SK-N-SH treated with all-trans-retinoic acid at 6 μM for 48 hours (cell line): ENCODE measurements at regions not wholly inside any gene's neighbourhood (a gene's known extent, or its start where the extent isn't known, plus 50 kb on each side); places are given as distances from the start of the nearest gene placed in this dataset.

Source experiments
- ATAC-seq: fragments of 200-7000 bp; cut with Tn5 transposase; 3 replicates; pipeline ENCODE4 v1.9.1; 2020; ENCODE audit warnings: mild to moderate bottlenecking, moderate library complexity
- ARNTL ChIP-seq: fragments of 450-650 bp; formaldehyde crosslinking; IDR thresholded peaks from 2 replicates; pipeline ENCODE4 v1.5.0; 2020; ENCODE audit warnings: low read depth, mild to moderate bottlenecking, moderate library complexity, borderline replicate concordance
- BACH2 ChIP-seq: fragments of 250-450 bp; sonication (Bioruptor Pico); IDR thresholded peaks from 2 replicates; pipeline ENCODE4 v1.9.0; 2021; ENCODE audit warnings: mild to moderate bottlenecking, borderline replicate concordance
- CSDC2 ChIP-seq: fragments of 250-450 bp; sonication (Bioruptor Pico); IDR thresholded peaks from 2 replicates; pipeline ENCODE4 v1.5.0; 2020; ENCODE audit warnings: mild to moderate bottlenecking, moderate library complexity
- ESRRG ChIP-seq: fragments of 250-450 bp; sonication (Bioruptor Pico); IDR thresholded peaks from 2 replicates; pipeline ENCODE4 v1.6.1; 2021; ENCODE audit warnings: mild to moderate bottlenecking
- ISL1 ChIP-seq: fragments of 250-450 bp; sonication (Bioruptor Pico); IDR thresholded peaks from 2 replicates; pipeline ENCODE4 v2.1.2; 2022; ENCODE audit warnings: mild to moderate bottlenecking, moderate library complexity
- OSR1 ChIP-seq: fragments of 250-450 bp; sonication (Bioruptor Pico); IDR thresholded peaks from 2 replicates; pipeline ENCODE4 v1.8.0; 2022; ENCODE audit warnings: moderate library complexity, mild to moderate bottlenecking, inconsistent platforms
- POU6F1 ChIP-seq: fragments of 250-450 bp; sonication (Bioruptor Pico); IDR thresholded peaks from 2 replicates; pipeline ENCODE4 v1.8.0; 2021; ENCODE audit warnings: low read depth, mild to moderate bottlenecking, moderate library complexity, borderline replicate concordance
- PPARA ChIP-seq: fragments of 250-450 bp; sonication (Bioruptor Pico); IDR thresholded peaks from 2 replicates; pipeline ENCODE4 v1.5.0; 2020; ENCODE audit warnings: mild to moderate bottlenecking, borderline replicate concordance
- RARB ChIP-seq: fragments of 250-450 bp; sonication (Bioruptor Pico); IDR thresholded peaks from 2 replicates; pipeline ENCODE4 v1.8.0; 2021; ENCODE audit warnings: mild to moderate bottlenecking, moderate library complexity
- SNAI2 ChIP-seq: fragments of 250-450 bp; sonication (Bioruptor Pico); IDR thresholded peaks from 2 replicates; pipeline ENCODE4 v1.5.0; 2020; ENCODE audit warnings: mild to moderate bottlenecking, moderate library complexity
- TOX ChIP-seq: fragments of 250-450 bp; sonication (Bioruptor Pico); IDR thresholded peaks from 2 replicates; pipeline ENCODE4 v1.8.0; 2021; ENCODE audit warnings: mild to moderate bottlenecking, moderate library complexity, borderline replicate concordance
- ZC3H10 ChIP-seq: fragments of 250-450 bp; sonication (Bioruptor Pico); IDR thresholded peaks from 2 replicates; pipeline ENCODE4 v1.5.1; 2021; ENCODE audit warnings: mild to moderate bottlenecking, moderate library complexity
- ZFP3 ChIP-seq: fragments of 250-450 bp; sonication (Bioruptor Pico); IDR thresholded peaks from 2 replicates; pipeline ENCODE4 v1.5.0; 2020; ENCODE audit warnings: mild to moderate bottlenecking, moderate library complexity
- ZNF565 ChIP-seq: fragments of 450-650 bp; formaldehyde crosslinking; conservative IDR thresholded peaks from 2 replicates; pipeline ENCODE4 v1.5.0; 2020; ENCODE audit warnings: low read depth, mild to moderate bottlenecking, moderate library complexity
- ZNF70 ChIP-seq: fragments of 450-650 bp; formaldehyde crosslinking; IDR thresholded peaks from 2 replicates; pipeline ENCODE4 v1.5.0; 2020; ENCODE audit warnings: mild to moderate bottlenecking, moderate library complexity
- ZNF8 ChIP-seq: fragments of 450-650 bp; formaldehyde crosslinking; IDR thresholded peaks from 2 replicates; pipeline ENCODE4 v1.5.0; 2020; ENCODE audit warnings: mild to moderate bottlenecking, moderate library complexity
- TF ChIP-seq, protein P1 (sequence below): fragments of 250-450 bp; sonication (Bioruptor Pico); IDR thresholded peaks from 2 replicates; pipeline ENCODE4 v1.8.0; 2020; ENCODE audit warnings: mild to moderate bottlenecking, moderate library complexity, borderline replicate concordance
- TF ChIP-seq, protein P2 (sequence below): fragments of 250-450 bp; sonication (Bioruptor Pico); IDR thresholded peaks from 2 replicates; pipeline ENCODE4 v1.5.1; 2021; ENCODE audit warnings: mild to moderate bottlenecking, moderate library complexity
- TF ChIP-seq, protein P3 (sequence below): fragments of 250-450 bp; sonication (Bioruptor Pico); IDR thresholded peaks from 2 replicates; pipeline ENCODE4 v1.5.1; 2020; ENCODE audit warnings: low read depth, mild to moderate bottlenecking, moderate library complexity
- TF ChIP-seq, protein P4 (sequence below): fragments of 250-450 bp; sonication (Bioruptor Pico); IDR thresholded peaks from 2 replicates; pipeline ENCODE4 v1.5.0; 2020; ENCODE audit warnings: mild to moderate bottlenecking, moderate library complexity

DNA sequence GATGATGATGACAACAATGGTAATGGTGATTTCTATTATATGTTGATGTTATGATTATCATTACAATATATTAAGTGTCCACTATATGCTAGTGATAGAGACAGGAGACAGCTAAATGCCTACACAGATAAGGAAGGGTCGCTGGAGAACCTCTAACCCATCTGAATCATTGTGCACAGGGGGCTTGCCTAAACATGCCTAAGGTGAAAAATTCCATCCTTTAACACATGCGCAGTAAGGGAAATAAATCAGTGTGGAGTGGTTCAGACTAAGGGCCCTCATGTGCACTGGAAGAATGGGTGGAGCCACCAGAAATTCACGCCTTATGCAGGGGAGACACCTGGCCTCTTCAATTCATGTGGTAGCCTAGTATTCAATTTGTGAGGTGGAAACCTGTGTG lies 120.4 kb downstream of the TPBG start:
- no peak for ATAC-seq
- TF ChIP-seq ARNTL (CRISPR knock-in tag), result no peak
- TF ChIP-seq TOX (CRISPR knock-in tag), result no peak
- no peak for TF ChIP-seq POU6F1 (CRISPR knock-in tag)
- TF ChIP-seq, protein P1, sequence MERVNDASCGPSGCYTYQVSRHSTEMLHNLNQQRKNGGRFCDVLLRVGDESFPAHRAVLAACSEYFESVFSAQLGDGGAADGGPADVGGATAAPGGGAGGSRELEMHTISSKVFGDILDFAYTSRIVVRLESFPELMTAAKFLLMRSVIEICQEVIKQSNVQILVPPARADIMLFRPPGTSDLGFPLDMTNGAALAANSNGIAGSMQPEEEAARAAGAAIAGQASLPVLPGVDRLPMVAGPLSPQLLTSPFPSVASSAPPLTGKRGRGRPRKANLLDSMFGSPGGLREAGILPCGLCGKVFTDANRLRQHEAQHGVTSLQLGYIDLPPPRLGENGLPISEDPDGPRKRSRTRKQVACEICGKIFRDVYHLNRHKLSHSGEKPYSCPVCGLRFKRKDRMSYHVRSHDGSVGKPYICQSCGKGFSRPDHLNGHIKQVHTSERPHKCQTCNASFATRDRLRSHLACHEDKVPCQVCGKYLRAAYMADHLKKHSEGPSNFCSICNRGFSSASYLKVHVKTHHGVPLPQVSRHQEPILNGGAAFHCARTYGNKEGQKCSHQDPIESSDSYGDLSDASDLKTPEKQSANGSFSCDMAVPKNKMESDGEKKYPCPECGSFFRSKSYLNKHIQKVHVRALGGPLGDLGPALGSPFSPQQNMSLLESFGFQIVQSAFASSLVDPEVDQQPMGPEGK (CRISPR knock-in tag), result no peak
- TF ChIP-seq ISL1 (CRISPR knock-in tag), result no peak
- no peak for TF ChIP-seq ZNF565 (CRISPR knock-in tag)
- TF ChIP-seq, protein P2, sequence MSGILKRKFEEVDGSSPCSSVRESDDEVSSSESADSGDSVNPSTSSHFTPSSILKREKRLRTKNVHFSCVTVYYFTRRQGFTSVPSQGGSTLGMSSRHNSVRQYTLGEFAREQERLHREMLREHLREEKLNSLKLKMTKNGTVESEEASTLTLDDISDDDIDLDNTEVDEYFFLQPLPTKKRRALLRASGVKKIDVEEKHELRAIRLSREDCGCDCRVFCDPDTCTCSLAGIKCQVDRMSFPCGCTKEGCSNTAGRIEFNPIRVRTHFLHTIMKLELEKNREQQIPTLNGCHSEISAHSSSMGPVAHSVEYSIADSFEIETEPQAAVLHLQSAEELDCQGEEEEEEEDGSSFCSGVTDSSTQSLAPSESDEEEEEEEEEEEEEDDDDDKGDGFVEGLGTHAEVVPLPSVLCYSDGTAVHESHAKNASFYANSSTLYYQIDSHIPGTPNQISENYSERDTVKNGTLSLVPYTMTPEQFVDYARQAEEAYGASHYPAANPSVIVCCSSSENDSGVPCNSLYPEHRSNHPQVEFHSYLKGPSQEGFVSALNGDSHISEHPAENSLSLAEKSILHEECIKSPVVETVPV (CRISPR knock-in tag), result no peak
- TF ChIP-seq SNAI2, result no peak
- no peak for TF ChIP-seq ZNF70 (CRISPR knock-in tag)
- no peak for TF ChIP-seq RARB (CRISPR knock-in tag)
- no peak for TF ChIP-seq ZFP3 (CRISPR knock-in tag)
- no peak for TF ChIP-seq ESRRG (CRISPR knock-in tag)
- TF ChIP-seq PPARA, result no peak
- TF ChIP-seq BACH2 (CRISPR knock-in tag), result no peak
- TF ChIP-seq, protein P3, sequence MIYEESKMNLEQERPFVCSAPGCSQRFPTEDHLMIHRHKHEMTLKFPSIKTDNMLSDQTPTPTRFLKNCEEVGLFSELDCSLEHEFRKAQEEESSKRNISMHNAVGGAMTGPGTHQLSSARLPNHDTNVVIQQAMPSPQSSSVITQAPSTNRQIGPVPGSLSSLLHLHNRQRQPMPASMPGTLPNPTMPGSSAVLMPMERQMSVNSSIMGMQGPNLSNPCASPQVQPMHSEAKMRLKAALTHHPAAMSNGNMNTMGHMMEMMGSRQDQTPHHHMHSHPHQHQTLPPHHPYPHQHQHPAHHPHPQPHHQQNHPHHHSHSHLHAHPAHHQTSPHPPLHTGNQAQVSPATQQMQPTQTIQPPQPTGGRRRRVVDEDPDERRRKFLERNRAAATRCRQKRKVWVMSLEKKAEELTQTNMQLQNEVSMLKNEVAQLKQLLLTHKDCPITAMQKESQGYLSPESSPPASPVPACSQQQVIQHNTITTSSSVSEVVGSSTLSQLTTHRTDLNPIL (CRISPR knock-in tag), result no peak
- TF ChIP-seq ZNF8 (CRISPR knock-in tag), result no peak
- no peak for TF ChIP-seq OSR1 (CRISPR knock-in tag)
- no peak for TF ChIP-seq ZC3H10 (CRISPR knock-in tag)

DNA sequence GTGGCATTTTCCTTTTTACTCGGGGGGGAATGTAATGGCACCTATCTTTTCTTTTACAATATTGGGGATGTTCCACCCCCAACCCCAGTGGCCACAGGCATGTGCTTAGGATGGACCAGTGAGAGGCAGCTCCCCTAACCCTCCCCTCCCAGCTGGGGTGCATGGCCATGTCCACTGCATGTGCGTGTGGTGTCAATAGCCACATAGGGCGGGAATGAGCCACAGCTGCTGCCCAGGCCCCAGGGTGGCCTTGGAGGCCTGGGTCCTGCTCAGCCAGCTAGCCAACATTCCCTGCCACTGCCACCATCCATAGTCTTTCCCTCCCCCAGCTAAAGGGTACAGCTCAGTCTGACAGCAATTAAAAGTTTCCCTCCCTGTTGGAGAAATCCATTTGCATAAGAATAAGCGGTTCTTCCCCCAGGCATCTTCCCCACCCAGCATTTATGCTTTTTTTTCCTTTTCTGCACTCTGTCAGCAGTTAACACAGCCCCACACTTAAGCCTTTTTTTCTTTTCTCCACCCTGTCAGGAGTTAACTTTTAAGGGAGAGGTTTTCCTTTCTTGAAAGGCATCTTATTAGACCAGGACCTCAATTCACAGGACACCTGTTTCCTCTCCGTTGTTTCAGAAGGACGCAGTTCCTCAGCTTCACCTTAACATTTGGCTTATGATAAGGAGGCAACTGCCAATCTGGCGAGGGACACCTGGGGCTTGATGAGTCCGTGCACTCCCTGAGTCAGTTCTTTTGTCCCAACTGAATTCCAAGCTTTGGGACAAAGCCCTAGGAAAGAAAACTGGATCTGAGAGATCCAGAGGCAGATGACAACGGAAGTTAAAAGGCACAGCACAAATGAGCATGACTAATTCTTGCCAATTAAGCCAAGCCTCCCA lies 121.4 kb downstream of the TPBG start:
- TF ChIP-seq PPARA, result no peak
- no peak for TF ChIP-seq ZNF565 (CRISPR knock-in tag)
- TF ChIP-seq, protein P1 (CRISPR knock-in tag), result no peak
- TF ChIP-seq, protein P2 (CRISPR knock-in tag), result no peak
- no peak for TF ChIP-seq SNAI2
- TF ChIP-seq ISL1 (CRISPR knock-in tag), result no peak
- TF ChIP-seq, protein P4, sequence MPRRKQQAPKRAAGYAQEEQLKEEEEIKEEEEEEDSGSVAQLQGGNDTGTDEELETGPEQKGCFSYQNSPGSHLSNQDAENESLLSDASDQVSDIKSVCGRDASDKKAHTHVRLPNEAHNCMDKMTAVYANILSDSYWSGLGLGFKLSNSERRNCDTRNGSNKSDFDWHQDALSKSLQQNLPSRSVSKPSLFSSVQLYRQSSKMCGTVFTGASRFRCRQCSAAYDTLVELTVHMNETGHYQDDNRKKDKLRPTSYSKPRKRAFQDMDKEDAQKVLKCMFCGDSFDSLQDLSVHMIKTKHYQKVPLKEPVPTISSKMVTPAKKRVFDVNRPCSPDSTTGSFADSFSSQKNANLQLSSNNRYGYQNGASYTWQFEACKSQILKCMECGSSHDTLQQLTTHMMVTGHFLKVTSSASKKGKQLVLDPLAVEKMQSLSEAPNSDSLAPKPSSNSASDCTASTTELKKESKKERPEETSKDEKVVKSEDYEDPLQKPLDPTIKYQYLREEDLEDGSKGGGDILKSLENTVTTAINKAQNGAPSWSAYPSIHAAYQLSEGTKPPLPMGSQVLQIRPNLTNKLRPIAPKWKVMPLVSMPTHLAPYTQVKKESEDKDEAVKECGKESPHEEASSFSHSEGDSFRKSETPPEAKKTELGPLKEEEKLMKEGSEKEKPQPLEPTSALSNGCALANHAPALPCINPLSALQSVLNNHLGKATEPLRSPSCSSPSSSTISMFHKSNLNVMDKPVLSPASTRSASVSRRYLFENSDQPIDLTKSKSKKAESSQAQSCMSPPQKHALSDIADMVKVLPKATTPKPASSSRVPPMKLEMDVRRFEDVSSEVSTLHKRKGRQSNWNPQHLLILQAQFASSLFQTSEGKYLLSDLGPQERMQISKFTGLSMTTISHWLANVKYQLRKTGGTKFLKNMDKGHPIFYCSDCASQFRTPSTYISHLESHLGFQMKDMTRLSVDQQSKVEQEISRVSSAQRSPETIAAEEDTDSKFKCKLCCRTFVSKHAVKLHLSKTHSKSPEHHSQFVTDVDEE (CRISPR knock-in tag), result no peak
- TF ChIP-seq CSDC2 (CRISPR knock-in tag), result no peak
- TF ChIP-seq ZFP3 (CRISPR knock-in tag), result no peak
- ATAC-seq, result no peak
